Mesodermal cell (in vitro differentiated cells): ENCODE measurements at regions not wholly inside any gene's neighbourhood (a gene's known extent, or its start where the extent isn't known, plus 50 kb on each side); places are given as distances from the start of the nearest gene placed in this dataset.
"Not testable (repeated sequence)": the region's sequence is repeated elsewhere in the genome, so short reads cannot be mapped to it uniquely, and the experiment has no call there.

Source experiments
- H3K27ac ChIP-seq: 2 replicates; pipeline ENCODE4 v1.7.0; 2013; ENCODE audit warnings: mild to moderate bottlenecking, low read depth, low read length, moderate library complexity; ENCODE audit not compliant: severe bottlenecking
- H3K36me3 ChIP-seq: 2 replicates; pipeline ENCODE4 v1.7.1; 2013; ENCODE audit warnings: mild to moderate bottlenecking, low read length, moderate library complexity; ENCODE audit not compliant: control insufficient read depth, insufficient read depth
- H3K4me1 ChIP-seq: one replicate; pipeline ENCODE4 v1.7.1; 2013; ENCODE audit warnings: mild to moderate bottlenecking, low read length; ENCODE audit not compliant: insufficient read depth, control insufficient read depth, poor library complexity, severe bottlenecking
- H3K4me3 ChIP-seq: 2 replicates; pipeline ENCODE4 v1.7.0; 2013; ENCODE audit warnings: low read length, control low read depth, mild to moderate bottlenecking; ENCODE audit not compliant: insufficient read depth, poor library complexity, severe bottlenecking; ENCODE audit errors: extremely low read depth
- H3K9me3 ChIP-seq: 2 replicates; pipeline ENCODE4 v1.7.1; 2013; ENCODE audit warnings: mild to moderate bottlenecking, low read length, moderate library complexity; ENCODE audit not compliant: control insufficient read depth
- WGBS, 2 experiments: methylation state at CpG; one replicate each; pipeline ENCODE4 v1.1.5; 2013; ENCODE audit warnings: missing lambda C conversion rate in 2 of 2; ENCODE audit not compliant: insufficient coverage in 2 of 2; 5-methylcytosine and 5-hydroxymethylcytosine counted together

DNA sequence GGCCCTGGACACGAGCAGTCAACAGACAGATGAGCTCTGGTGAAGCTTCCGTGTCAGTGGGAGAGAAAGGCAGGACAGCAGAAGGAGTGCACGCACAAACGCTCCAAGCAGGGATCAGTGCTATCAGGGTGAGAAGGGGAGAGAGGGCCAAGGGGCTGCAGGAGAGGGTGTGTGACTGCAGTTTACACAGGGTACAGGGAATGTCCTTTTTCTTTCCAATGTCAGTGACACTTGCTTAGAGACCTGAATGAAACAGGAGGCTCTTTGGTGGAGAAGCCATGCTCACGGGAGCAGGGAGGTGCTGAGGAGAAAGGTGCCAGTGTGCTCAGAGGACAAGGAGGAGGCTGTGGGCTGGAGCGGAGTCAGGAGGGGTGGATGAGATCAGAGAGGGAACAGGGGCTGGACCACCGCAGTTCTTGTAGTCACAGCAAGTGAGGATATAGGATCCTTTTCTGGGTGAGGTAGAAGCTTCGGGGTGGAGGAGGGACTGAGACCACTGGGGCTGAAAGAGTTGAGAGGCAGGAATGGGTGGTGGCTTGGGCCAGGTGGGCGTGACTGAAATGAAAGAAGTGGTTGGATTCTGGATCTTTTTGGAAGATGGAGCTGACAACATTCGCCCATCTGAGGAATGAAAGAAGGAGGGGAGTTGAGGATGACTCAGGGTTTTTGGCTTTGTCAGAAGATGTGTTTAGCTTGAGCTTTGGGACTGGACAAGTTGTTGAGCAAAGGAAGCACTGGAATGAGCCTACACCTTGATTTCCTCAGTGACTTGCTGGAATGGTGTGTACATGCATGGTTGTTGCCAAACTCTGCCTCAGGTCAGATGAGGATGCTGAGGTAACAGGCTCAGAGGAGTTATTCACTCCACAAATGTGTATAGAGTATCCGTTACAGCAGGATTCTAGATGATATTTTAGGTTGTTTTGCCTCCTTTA lies 87.9 kb downstream of the ADAMTS15 start:
- 95% methylated on average over 10 of the region's 11 CpGs for WGBS, 2 experiments
- H3K4me1 ChIP-seq = peaks cover 12% of the 10 kb centered on the region
- H3K4me3 ChIP-seq = no peak overlapping the region
- H3K27ac ChIP-seq = no peak overlapping the region
- no peaks in the 10 kb centered on the region for H3K36me3 ChIP-seq
- H3K9me3 ChIP-seq = no peaks in the 10 kb centered on the region

DNA sequence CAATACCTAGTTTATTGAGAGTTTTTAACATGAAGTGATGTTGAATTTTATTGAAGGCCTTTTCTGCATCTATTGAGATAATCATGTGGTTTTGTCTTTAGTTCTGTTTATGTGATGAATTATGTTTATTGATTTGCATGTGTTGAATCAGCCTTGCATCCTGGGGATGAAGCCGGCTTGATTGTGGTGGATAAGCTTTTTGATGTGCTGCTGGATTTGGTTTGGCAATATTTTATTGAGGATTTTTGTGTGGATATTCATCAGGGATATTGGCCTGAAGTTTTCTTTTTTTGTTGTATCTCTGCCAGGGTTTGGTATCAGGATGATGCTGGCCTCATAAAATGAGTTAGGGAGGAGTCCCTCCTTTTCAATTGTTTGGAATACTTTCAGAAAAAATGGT lies 91.2 kb downstream of the ADAMTS15 start:
- not testable (repeated sequence) for H3K27ac ChIP-seq, H3K36me3 ChIP-seq, H3K4me3 ChIP-seq, H3K9me3 ChIP-seq
- 75 to 88% methylated on average over 1 of the region's 1 CpG for WGBS, 2 experiments
- H3K4me1 ChIP-seq = peaks cover 12% of the 10 kb centered on the region

DNA sequence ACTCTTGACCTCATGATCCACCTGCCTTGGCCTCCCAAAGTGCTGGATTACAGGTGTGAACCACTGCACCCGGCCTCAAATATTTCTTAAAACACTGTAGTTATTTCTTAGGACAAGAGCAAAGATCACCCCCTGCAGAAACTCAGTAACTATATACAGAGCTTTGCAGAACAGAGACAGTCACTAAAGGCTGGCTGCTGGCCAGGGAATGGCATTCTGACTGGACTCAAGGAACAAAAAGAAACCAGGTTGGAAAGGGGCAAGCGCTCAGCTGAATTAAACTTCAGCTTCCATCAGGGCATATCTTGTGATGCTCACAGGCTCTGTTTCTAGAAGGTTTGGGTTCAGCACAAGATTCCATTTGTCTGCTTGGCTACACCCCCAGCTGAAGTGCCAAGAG lies 95.8 kb downstream of the ADAMTS15 start:
- Histone ChIP-seq H3K27ac (no peak overlapping the region), H3K4me1 (no peaks in the 10 kb centered on the region), H3K36me3 (no peaks in the 10 kb centered on the region), H3K4me3 (no peak overlapping the region), H3K9me3 (no peaks in the 10 kb centered on the region)
- 74 to 100% methylated on average over 2 of the region's 2 CpGs for WGBS, 2 experiments

GRCh38 chr11:130545449-130546072 lies 97.1 kb downstream of the ADAMTS15 start:
- Histone ChIP-seq H3K9me3 (no peaks in the 10 kb centered on the region), H3K4me3 (no peak overlapping the region), H3K36me3 (no peaks in the 10 kb centered on the region), H3K27ac (no peak overlapping the region), H3K4me1 (no peaks in the 10 kb centered on the region)
- 83 to 100% methylated on average over 1 of the region's 4 CpGs for WGBS, 2 experiments

DNA sequence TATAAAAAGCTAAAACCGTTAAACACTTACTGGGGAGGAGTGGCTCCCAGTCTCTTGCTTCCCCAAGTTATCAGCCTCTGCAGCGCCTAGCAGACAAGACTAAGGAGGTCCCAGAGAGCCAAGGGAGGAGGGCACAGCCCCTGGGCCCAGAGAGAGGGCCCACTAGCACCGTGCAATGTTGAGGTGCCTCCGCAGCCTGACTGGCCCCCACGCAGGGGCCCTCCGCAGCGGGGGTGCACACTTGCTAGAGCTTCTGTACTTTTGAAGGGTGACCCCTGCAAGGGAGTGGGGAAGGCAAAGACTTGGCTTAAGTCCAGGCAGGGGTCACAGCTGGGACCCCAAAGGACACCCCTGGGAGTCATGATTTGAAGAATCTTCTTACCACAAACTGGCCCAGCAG lies 98.0 kb downstream of the ADAMTS15 start:
- WGBS, 2 experiments = 91 to 93% methylated on average over 7 of the region's 7 CpGs
- Histone ChIP-seq H3K27ac (no peak overlapping the region), H3K9me3 (no peaks in the 10 kb centered on the region), H3K36me3 (no peaks in the 10 kb centered on the region), H3K4me3 (no peak overlapping the region), H3K4me1 (no peaks in the 10 kb centered on the region)

- Histone ChIP-seq H3K36me3 (no peaks in the 10 kb centered on the region), H3K4me1 (no peaks in the 10 kb centered on the region), H3K9me3 (no peaks in the 10 kb centered on the region), H3K27ac (no peak overlapping the region), H3K4me3 (no peak overlapping the region)
- WGBS, 2 experiments = 92 to 95% methylated on average over 31 of the region's 33 CpGs
These were observed 98.7 kb downstream of the ADAMTS15 start for GRCh38 chr11:130546901-130547694.

DNA sequence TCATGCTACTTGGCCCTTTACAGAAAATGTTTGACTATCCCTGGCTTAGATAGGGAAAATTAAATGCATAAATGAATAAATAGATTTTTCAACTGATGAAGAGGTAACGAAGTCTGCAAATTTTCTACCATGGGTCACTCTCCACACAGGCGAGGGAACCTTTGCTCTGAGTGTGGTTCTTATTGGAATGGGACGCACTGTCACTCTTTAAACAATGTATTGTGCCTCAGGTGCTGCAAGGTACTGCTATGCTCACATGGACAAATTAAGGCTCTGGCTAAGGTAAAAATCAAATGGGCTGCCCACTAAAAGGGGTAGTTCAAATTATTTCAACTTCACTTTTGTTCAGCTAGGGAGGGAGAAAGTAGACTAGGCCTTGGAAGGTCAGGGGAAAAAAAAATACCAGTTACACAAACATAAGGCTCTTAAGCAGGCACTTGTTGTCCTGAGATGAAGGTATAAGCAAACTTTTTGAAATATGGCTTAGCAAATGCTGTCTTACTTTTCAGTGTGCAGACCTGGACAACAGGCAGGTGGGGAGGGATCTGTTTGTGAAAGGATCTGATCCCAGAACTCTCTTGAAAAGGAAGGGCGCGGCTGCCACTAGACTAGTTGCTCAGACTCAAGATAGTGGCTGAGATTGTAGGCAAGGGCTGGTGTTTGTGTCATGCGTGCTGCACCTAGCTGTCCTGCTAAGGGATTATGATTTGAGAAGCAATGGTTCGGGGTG lies 99.5 kb downstream of the ADAMTS15 start:
- H3K9me3 ChIP-seq = no peaks in the 10 kb centered on the region
- H3K4me1 ChIP-seq = no peaks in the 10 kb centered on the region
- no peak overlapping the region for H3K4me3 ChIP-seq
- WGBS, 2 experiments = 76 to 77% methylated on average over 5 to 6 of the region's 7 CpGs
- H3K27ac ChIP-seq = no peak overlapping the region
- H3K36me3 ChIP-seq = no peaks in the 10 kb centered on the region

DNA sequence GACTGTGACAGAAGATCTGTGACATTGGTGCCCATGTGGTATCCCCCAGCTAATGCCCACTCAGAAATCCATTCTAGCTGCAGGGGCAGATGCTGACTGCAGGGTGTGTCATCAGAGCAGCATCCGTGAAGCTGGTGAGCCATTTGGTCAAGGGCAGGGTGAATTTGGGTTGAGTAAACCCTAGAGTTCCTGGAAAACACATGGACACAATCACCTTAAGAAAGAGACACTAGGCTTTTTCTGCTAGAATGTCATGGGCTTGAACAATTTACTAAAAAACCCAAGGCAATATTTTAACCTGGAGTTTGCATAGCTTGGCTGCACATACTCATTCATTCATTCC lies 100.0 kb downstream of the ADAMTS15 start:
- WGBS, 2 experiments = 100% methylated on average over 1 of the region's 1 CpG; no CpG with 5 or more reads in 1 of the 2 experiments
- no peak overlapping the region for H3K4me3 ChIP-seq
- no peaks in the 10 kb centered on the region for H3K36me3 ChIP-seq
- H3K27ac ChIP-seq = no peak overlapping the region
- no peaks in the 10 kb centered on the region for H3K9me3 ChIP-seq
- no peaks in the 10 kb centered on the region for H3K4me1 ChIP-seq

GRCh38 chr11:130549393-130549999 lies 101.1 kb downstream of the ADAMTS15 start:
- Histone ChIP-seq H3K4me1 (no peaks in the 10 kb centered on the region), H3K36me3 (no peaks in the 10 kb centered on the region), H3K4me3 (no peak overlapping the region), H3K27ac (no peak overlapping the region), H3K9me3 (no peaks in the 10 kb centered on the region)
- 89 to 98% methylated on average over 4 of the region's 4 CpGs for WGBS, 2 experiments

- Histone ChIP-seq H3K36me3 (no peaks in the 10 kb centered on the region), H3K9me3 (no peaks in the 10 kb centered on the region), H3K4me1 (no peaks in the 10 kb centered on the region), H3K27ac (no peak overlapping the region), H3K4me3 (no peak overlapping the region)
- WGBS, 2 experiments = 90 to 100% methylated on average over 2 to 3 of the region's 3 CpGs
These were observed 101.7 kb downstream of the ADAMTS15 start for GRCh38 chr11:130550150-130550549.
